GM18867 (cell line): ENCODE measurements at regions not wholly inside any gene's neighbourhood (a gene's known extent, or its start where the extent isn't known, plus 50 kb on each side); places are given as distances from the start of the nearest gene placed in this dataset.

Source experiments
- ATAC-seq: cut with Tn5 transposase; IDR thresholded peaks from one replicate; pipeline ENCODE4 v1.9.1; 2021; ENCODE audit warnings: mild to moderate bottlenecking, moderate library complexity; ENCODE audit not compliant: unreplicated experiment

- peak; percentile 46 for ATAC-seq
Observed at GRCh38 chr12:92556141-92556540, 146.6 kb upstream of the PLEKHG7 start.

GRCh38 chr12:92554158-92555073 lies 148.4 kb upstream of the PLEKHG7 start:
- ATAC-seq: no peak

- ATAC-seq: no peak
Observed at GRCh38 chr12:92553389-92553788, 149.4 kb upstream of the PLEKHG7 start.

GRCh38 chr12:92552412-92553108 lies 150.2 kb upstream of the PLEKHG7 start:
- no peak for ATAC-seq

- ATAC-seq: peak; percentile 50
Observed at GRCh38 chr12:92551853-92552397, 150.9 kb upstream of the PLEKHG7 start.

GRCh38 chr12:92551210-92551609 lies 151.6 kb upstream of the PLEKHG7 start:
- no peak for ATAC-seq

- no peak for ATAC-seq
Observed at GRCh38 chr12:92550661-92551060, 152.1 kb upstream of the PLEKHG7 start.

GRCh38 chr12:92550254-92550653 lies 152.5 kb upstream of the PLEKHG7 start:
- no peak for ATAC-seq

GRCh38 chr12:92549516-92549915 lies 153.3 kb upstream of the PLEKHG7 start:
- ATAC-seq: no peak

- no peak for ATAC-seq
Observed at GRCh38 chr12:92547906-92548305, 154.9 kb upstream of the PLEKHG7 start.

GRCh38 chr12:92547420-92547819 lies 155.4 kb upstream of the PLEKHG7 start:
- no peak for ATAC-seq

GRCh38 chr12:92546635-92547348 lies 156.0 kb upstream of the PLEKHG7 start:
- ATAC-seq: peak; percentile 58

GRCh38 chr12:92546259-92546634 lies 156.5 kb upstream of the PLEKHG7 start:
- no peak for ATAC-seq

GRCh38 chr12:92544322-92544721 lies 158.5 kb upstream of the PLEKHG7 start:
- no peak for ATAC-seq

GRCh38 chr12:92543840-92544239 lies 158.9 kb upstream of the PLEKHG7 start:
- ATAC-seq: no peak

GRCh38 chr12:92543359-92543758 lies 159.4 kb upstream of the PLEKHG7 start:
- no peak for ATAC-seq

- no peak for ATAC-seq
Observed at GRCh38 chr12:92541731-92542130, 161.1 kb upstream of the PLEKHG7 start.

GRCh38 chr12:92540782-92541423 lies 161.9 kb upstream of the PLEKHG7 start:
- no peak for ATAC-seq

- ATAC-seq: peak; percentile 33
Observed at GRCh38 chr12:92539976-92540781, 162.6 kb upstream of the PLEKHG7 start.
